T-helper 1 cell (primary cell): ENCODE measurements at regions not wholly inside any gene's neighbourhood (a gene's known extent, or its start where the extent isn't known, plus 50 kb on each side); places are given as distances from the start of the nearest gene placed in this dataset.
"Not testable (repeated sequence)": the region's sequence is repeated elsewhere in the genome, so short reads cannot be mapped to it uniquely, and the experiment has no call there.

Experiments used
- DNase-seq, 5 donors: peaks; one replicate each; pipeline ENCODE4 v3.0.0-alpha.2; 2012 to 2020

DNA sequence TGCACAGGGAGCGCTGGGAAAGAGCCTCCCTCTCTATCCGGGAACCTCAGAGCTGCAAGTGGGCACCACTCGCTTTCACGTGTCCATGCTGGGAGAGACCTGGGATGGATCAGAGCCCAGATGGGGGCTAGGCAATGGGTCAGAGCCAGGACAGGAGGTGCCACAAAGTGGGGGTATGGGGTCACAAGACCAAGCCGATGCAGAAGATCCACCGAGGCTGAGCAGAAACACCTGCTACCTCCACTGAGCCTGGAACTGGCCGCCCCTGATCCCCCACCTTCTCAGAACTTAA, 180.9 kb upstream of the SFSWAP start:
- DNase-seq: no peak

GRCh38 chr12:131530422-131530821, 180.5 kb upstream of the SFSWAP start:
- DNase-seq: no peak

GRCh38 chr12:131533139-131533538, 177.8 kb upstream of the SFSWAP start:
- DNase-seq: no peak

- DNase-seq: no peak
These were observed 175.1 kb upstream of the SFSWAP start for GRCh38 chr12:131535779-131536178.

- DNase-seq: peak in 2 of 5 donors; percentile 17 to 28
These were observed 174.6 kb upstream of the SFSWAP start for GRCh38 chr12:131536337-131536736.

DNA sequence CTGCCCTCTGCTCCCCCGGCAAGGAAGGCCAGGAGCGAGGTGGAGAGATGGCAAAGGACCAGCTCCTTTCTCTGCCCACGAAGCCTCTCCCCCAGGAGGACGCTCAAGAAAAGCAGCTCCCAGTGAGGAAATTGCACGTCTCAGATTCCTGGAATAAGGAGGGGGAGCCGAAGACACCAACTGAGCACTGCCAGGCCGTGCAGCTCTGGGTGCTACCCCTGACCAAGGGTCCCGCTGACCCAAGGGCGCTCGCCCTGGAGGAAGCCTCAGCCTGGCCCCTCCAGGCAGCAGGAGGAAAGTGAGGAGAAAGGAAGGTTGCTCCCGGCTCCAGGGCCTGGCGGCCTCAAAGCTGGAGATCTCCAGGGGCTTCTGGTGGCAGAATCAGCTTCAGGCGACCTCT, 174.1 kb upstream of the SFSWAP start:
- no peak for DNase-seq

- DNase-seq: no peak
These were observed 173.5 kb upstream of the SFSWAP start for GRCh38 chr12:131537267-131537958.

- DNase-seq: no peak
These were observed 171.5 kb upstream of the SFSWAP start for GRCh38 chr12:131539381-131539780.

- no peak for DNase-seq
These were observed 170.7 kb upstream of the SFSWAP start for GRCh38 chr12:131540138-131540623.

- DNase-seq: not testable (repeated sequence)
These were observed 169.4 kb upstream of the SFSWAP start for GRCh38 chr12:131541512-131541911.

- no peak for DNase-seq
These were observed 168.5 kb upstream of the SFSWAP start for GRCh38 chr12:131542351-131542750.

- DNase-seq: no peak
These were observed 167.8 kb upstream of the SFSWAP start for GRCh38 chr12:131543040-131543439.

- DNase-seq: no peak
These were observed 163.3 kb upstream of the SFSWAP start for GRCh38 chr12:131547555-131547954.

GRCh38 chr12:131550121-131550520, 160.8 kb upstream of the SFSWAP start:
- DNase-seq: no peak

DNA sequence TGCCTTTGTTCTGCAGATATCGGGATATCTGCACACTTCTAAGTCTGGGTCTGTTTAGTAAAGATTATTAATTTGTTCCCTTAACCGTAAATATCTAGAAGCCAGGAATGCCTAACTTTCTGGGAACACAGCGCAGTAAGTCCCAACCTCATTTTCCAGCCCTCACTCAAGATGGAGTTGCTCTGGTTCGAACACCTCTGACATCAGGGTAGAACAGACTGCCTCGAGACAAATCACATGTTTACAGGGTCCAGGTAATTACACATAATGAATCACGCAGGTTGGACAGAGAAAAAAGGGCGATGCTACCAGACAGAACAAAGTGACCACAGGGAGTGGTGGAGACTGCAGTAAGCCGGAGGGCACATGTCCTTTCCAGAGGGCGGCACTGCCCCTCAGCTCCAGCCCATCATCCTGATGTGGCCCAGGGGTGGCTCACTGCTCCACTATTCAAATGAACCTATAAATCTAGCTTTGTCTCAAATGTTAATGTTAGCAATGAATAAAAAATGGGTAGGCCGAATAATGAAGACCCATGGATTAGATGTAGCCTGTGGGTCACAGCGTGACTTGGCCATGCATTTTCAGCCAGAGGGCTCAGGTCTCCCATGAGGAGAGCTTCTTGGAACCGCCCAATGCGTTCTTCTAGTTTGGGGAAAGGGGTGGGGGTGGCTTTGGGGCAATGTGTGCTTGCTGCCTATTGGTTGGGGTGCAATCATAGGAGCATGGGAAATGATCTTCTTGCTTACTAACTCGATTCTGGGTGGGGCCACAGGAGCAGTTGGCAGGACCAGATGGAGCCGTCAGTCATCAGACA, 159.0 kb upstream of the SFSWAP start:
- DNase-seq: no peak

- DNase-seq: no peak
These were observed 158.4 kb upstream of the SFSWAP start for GRCh38 chr12:131552492-131552863.

DNA sequence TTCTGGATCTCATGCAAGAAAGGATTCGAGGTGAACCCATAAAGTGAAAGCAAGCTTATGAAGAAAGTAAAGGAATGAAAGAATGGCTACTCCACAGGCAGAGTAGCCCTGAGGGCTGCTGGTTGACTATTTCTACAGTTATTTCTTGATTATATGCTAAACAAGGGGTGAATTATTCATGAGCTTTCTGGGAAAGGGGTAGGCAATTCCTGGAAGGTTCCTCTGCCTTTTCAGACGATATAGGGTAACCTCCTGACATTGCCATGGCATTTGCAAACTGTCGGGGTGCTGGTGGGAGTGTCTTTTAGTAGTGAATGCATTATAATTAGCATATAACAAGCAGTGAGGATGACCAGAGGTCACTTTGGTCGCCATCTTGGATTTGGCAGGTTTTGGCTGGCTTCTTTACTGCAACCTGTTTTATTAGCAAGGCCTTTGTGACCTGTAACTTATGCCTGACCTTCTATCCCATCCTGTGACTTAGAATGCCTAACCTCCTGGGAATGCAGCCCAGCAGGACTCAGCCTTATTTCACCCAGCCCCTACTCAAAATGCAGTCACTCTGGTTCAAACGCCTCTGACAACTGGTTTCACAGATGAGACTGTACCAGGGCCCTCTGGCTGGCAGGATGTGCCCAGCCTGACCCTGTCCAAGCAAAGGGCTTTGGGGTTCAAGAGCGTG, 157.7 kb upstream of the SFSWAP start:
- no peak for DNase-seq

- DNase-seq: no peak
These were observed 155.6 kb upstream of the SFSWAP start for GRCh38 chr12:131555197-131555846.

GRCh38 chr12:131555866-131556265, 155.0 kb upstream of the SFSWAP start:
- no peak for DNase-seq

DNA sequence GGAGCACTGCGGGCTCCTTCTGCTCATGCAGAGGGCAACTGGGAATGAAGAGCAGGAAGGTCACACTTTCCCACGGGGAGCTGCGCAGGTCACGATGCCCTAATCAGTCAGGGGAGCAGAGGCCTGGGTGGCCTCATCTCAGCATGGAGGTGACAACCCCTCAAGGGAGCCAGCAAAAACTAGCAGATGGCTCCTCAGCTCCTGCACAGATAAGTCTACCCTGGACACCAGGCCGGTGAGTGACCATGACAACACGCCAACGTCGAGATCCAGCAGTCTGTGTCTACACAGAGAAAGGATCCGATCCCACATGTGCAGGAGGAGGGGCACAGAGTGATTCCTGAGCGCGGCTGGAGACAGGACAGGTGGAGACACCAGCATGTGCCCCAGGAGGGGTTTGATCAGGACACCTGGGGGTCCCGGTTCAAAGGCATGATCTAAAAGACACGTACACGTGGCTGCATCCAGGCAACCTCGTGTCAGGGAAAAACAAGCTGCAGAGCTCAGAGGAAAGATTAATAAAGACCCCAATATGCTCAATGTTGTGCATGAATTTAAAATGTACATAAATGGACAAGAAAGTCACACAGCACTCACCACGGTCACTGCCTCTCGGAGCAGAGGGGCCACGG, 153.7 kb upstream of the SFSWAP start:
- no peak for DNase-seq

DNA sequence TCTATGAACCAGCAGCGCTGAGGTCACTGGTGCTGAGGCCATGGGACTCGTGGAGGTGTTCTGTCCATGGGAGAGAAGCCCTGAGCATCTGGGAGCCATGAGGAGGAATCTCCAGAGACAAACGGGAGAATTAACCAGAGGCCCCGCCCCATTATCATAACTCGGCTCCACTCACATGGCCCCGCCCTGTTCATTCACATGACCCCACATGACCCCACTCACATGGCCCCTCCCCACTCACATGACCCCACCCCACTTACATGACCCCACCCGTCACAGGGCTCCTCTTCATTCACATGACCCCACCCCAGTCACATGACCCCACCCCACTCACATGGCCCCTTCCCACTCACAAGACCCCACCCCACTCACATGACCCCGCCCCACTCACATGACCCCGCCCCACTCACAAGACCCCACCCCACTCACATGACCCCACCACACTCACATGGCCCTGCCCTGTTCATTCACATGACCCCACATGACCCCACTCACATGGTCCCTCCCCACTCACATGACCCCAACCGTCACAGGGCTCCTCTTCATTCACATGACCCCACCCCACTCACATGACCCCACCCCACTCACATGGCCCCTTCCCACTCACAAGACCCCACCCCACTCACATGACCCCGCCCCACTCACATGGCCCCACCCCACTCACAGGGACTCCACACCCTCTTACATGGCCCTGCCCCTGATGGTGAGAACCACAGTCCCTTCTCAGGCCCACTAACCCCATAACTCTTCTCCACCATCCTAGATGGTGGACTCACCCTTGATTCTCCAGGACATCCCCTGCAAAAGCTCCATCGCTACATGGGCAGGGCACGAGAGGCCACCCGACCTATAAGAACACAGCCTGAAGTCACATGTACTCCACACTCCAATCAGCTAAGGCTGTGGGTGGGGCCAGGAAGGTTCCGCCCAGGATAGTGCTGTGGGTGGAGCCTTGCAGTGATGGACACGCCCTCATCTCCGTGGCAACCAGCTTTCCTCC, 151.1 kb upstream of the SFSWAP start:
- DNase-seq: no peak
